K562 (cell line): ENCODE measurements at regions not wholly inside any gene's neighbourhood (a gene's known extent, or its start where the extent isn't known, plus 50 kb on each side); places are given as distances from the start of the nearest gene placed in this dataset.
A peak's percentile ranks its signal among the peaks of the same experiment; 100 is the strongest.

ENCODE experiments used
- CC2D1A ChIP-seq: fragments of 450-650 bp; IDR thresholded peaks from 2 replicates; pipeline ENCODE4 v1.6.1; 2017; ENCODE audit warnings: mild to moderate bottlenecking
- HDAC8 ChIP-seq: fragments of 450-650 bp; IDR thresholded peaks from 2 replicates; pipeline ENCODE4 v1.6.1; 2016; ENCODE audit warnings: mild to moderate bottlenecking, missing genetic modification characterization, moderate library complexity, missing compliant biosample characterization
- KDM4B ChIP-seq, 2 experiments: fragments of 450-650 bp in 1 of 2; sonication (generic) in 1 of 2; IDR thresholded peaks; 2 replicates each; pipeline ENCODE4 v1.6.1; 2016 to 2017; ENCODE audit warnings: borderline replicate concordance in 2 of 2, antibody characterized with exemption in 1 of 2, low read depth in 1 of 2, mild to moderate bottlenecking in 1 of 2
- MECOM ChIP-seq: fragments of 250-450 bp; sonication (Bioruptor Pico); IDR thresholded peaks from 2 replicates; pipeline ENCODE4 v1.8.0; 2022; ENCODE audit warnings: inconsistent platforms
- RBM25 ChIP-seq: fragments of 200-400 bp; formaldehyde crosslinking; IDR thresholded peaks from 2 replicates; pipeline ENCODE4 v1.6.1; 2018; ENCODE audit warnings: low read length, low read depth, moderate library complexity; ENCODE audit not compliant: severe bottlenecking
- ZBTB34 ChIP-seq: fragments of 250-450 bp; sonication (Bioruptor Pico); IDR thresholded peaks from 2 replicates; pipeline ENCODE4 v1.8.0; 2021; ENCODE audit warnings: mild to moderate bottlenecking, moderate library complexity
- ZNF274 ChIP-seq: IDR thresholded peaks from 2 replicates; pipeline ENCODE4 v1.6.1; 2011; ENCODE audit warnings: low read depth, mild to moderate bottlenecking, low read length, moderate library complexity, borderline replicate concordance
- TF ChIP-seq, protein P1 (sequence below): fragments of 450-650 bp; formaldehyde crosslinking; IDR thresholded peaks from 2 replicates; pipeline ENCODE4 v1.4.0; 2022; ENCODE audit warnings: missing genetic modification characterization
- TF ChIP-seq, protein P2 (sequence below): sonication (generic); formaldehyde crosslinking; IDR thresholded peaks from 2 replicates; pipeline ENCODE4 v1.9.0; 2022; ENCODE audit warnings: mild to moderate bottlenecking, missing genetic modification reagents
- TF ChIP-seq, protein P3 (sequence below): sonication (generic); formaldehyde crosslinking; IDR thresholded peaks from 2 replicates; pipeline ENCODE4 v1.8.0; 2022; ENCODE audit warnings: mild to moderate bottlenecking, missing genetic modification reagents

- TF ChIP-seq, protein P1, sequence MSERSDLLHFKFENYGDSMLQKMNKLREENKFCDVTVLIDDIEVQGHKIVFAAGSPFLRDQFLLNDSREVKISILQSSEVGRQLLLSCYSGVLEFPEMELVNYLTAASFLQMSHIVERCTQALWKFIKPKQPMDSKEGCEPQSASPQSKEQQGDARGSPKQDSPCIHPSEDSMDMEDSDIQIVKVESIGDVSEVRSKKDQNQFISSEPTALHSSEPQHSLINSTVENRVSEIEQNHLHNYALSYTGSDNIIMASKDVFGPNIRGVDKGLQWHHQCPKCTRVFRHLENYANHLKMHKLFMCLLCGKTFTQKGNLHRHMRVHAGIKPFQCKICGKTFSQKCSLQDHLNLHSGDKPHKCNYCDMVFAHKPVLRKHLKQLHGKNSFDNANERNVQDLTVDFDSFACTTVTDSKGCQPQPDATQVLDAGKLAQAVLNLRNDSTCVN (CRISPR knock-in tag): peak; percentile 5; the same call in 1 of the 2 replicates
- no peak for TF ChIP-seq HDAC8 (tag)
- TF ChIP-seq, protein P2, sequence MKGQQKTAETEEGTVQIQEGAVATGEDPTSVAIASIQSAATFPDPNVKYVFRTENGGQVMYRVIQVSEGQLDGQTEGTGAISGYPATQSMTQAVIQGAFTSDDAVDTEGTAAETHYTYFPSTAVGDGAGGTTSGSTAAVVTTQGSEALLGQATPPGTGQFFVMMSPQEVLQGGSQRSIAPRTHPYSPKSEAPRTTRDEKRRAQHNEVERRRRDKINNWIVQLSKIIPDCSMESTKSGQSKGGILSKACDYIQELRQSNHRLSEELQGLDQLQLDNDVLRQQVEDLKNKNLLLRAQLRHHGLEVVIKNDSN (CRISPR knock-in tag): no peak
- peak; percentile 5 for TF ChIP-seq RBM25
- no peak for TF ChIP-seq MECOM (CRISPR knock-in tag)
- no peak for TF ChIP-seq KDM4B (IDR thresholded peaks at IDR 0.05; ENCODE audit: borderline replicate concordance in 2 of 2, low read depth in 1 of 2)
- TF ChIP-seq CC2D1A: no peak
- TF ChIP-seq ZBTB34 (CRISPR knock-in tag): no peak
- TF ChIP-seq ZNF274: no peak
- TF ChIP-seq, protein P3, sequence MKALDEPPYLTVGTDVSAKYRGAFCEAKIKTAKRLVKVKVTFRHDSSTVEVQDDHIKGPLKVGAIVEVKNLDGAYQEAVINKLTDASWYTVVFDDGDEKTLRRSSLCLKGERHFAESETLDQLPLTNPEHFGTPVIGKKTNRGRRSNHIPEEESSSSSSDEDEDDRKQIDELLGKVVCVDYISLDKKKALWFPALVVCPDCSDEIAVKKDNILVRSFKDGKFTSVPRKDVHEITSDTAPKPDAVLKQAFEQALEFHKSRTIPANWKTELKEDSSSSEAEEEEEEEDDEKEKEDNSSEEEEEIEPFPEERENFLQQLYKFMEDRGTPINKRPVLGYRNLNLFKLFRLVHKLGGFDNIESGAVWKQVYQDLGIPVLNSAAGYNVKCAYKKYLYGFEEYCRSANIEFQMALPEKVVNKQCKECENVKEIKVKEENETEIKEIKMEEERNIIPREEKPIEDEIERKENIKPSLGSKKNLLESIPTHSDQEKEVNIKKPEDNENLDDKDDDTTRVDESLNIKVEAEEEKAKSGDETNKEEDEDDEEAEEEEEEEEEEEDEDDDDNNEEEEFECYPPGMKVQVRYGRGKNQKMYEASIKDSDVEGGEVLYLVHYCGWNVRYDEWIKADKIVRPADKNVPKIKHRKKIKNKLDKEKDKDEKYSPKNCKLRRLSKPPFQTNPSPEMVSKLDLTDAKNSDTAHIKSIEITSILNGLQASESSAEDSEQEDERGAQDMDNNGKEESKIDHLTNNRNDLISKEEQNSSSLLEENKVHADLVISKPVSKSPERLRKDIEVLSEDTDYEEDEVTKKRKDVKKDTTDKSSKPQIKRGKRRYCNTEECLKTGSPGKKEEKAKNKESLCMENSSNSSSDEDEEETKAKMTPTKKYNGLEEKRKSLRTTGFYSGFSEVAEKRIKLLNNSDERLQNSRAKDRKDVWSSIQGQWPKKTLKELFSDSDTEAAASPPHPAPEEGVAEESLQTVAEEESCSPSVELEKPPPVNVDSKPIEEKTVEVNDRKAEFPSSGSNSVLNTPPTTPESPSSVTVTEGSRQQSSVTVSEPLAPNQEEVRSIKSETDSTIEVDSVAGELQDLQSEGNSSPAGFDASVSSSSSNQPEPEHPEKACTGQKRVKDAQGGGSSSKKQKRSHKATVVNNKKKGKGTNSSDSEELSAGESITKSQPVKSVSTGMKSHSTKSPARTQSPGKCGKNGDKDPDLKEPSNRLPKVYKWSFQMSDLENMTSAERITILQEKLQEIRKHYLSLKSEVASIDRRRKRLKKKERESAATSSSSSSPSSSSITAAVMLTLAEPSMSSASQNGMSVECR: no peak
Measured at GRCh38 chr1:25030674-25031589, 100.9 kb upstream of the RUNX3 start (continued).
